ENCODE measurements at regions not wholly inside any gene's neighbourhood (a gene's known extent, or its start where the extent isn't known, plus 50 kb on each side); places are given as distances from the start of the nearest gene placed in this dataset.

GRCh38 chr6:164069350-164069990 is 655.0 kb downstream of the QKI start:
- no peak overlapping the region for H2AFZ ChIP-seq (ENCODE audit: low read length)
- H3K27ac Mint-ChIP-seq, result no peak overlapping the region
- H3K27ac ChIP-seq (ENCODE audit: insufficient read length, low read depth, low read length), result no peak overlapping the region

More at GRCh38 chr6:164069350-164069990, 655.0 kb downstream of the QKI start:
- H3K4ac ChIP-seq (ENCODE audit: low read depth, low read length), result no peak overlapping the region
- H3K9me3 Mint-ChIP-seq, result no peaks in the 10 kb centered on the region
- no peaks in the 10 kb centered on the region for H3K27me3 Mint-ChIP-seq (ENCODE audit: low read depth)
- no peak overlapping the region for H3K18ac ChIP-seq (ENCODE audit: insufficient read length, low read depth, low read length)
- H3K27me3 ChIP-seq (ENCODE audit: insufficient read depth, low read length), result no peaks in the 10 kb centered on the region
- H3K79me2 ChIP-seq (ENCODE audit: insufficient read depth, low read length), result no peaks in the 10 kb centered on the region
- no peak overlapping the region for H2BK20ac ChIP-seq (ENCODE audit: low read depth, low read length, poor library complexity, severe bottlenecking)
- H3T11ph ChIP-seq (ENCODE audit: low read length), result no peak overlapping the region
- no peak overlapping the region for H3K4me3 Mint-ChIP-seq
- WGBS (ENCODE audit: extremely low coverage, insufficient read length, low lambda C conversion rate), result no CpG with 5 or more reads among the region's 11 CpGs
- no peaks in the 10 kb centered on the region for H3K36me3 Mint-ChIP-seq (ENCODE audit: insufficient read depth in 1 of 3, low read depth in 3 of 3)
- TF ChIP-seq CTCF (conservative IDR thresholded peaks at IDR 0.05), result no peak
- no peak overlapping the region for H3K56ac ChIP-seq (ENCODE audit: insufficient read length, low read depth, low read length)
- H2BK15ac ChIP-seq (ENCODE audit: low read depth, low read length), result no peak overlapping the region
- no peak overlapping the region for H2AK5ac ChIP-seq (ENCODE audit: insufficient read length, low read length)
- H2BK12ac ChIP-seq (ENCODE audit: insufficient read length, low read depth, low read length), result no peak overlapping the region
- no peak overlapping the region for H4K8ac ChIP-seq (replicated peaks; ENCODE audit: insufficient read length, low read depth, low read length)
- H3K4me2 ChIP-seq (ENCODE audit: insufficient read depth, insufficient read length, low read length), result no peak overlapping the region
- H4K5ac ChIP-seq (ENCODE audit: insufficient read length, low read depth, low read length), result no peak overlapping the region
- no peaks in the 10 kb centered on the region for H3K79me1 ChIP-seq (ENCODE audit: insufficient read depth, low read depth, low read length, poor library complexity, severe bottlenecking)
- H3K9me3 ChIP-seq (ENCODE audit: control insufficient read depth, low read depth, low read length), result no peaks in the 10 kb centered on the region
- H3K23ac ChIP-seq (ENCODE audit: insufficient read length, low read depth, low read length), result no peak overlapping the region
- H3K14ac ChIP-seq (ENCODE audit: insufficient read depth, low read length), result no peak overlapping the region
- no peak overlapping the region for H2BK5ac ChIP-seq (ENCODE audit: insufficient read length, low read length)
- no peaks in the 10 kb centered on the region for H4K20me1 ChIP-seq (ENCODE audit: control insufficient read depth, insufficient read depth, insufficient read length)
- no peaks in the 10 kb centered on the region for H3K4me1 Mint-ChIP-seq
- H4K91ac ChIP-seq (ENCODE audit: insufficient read length, low read depth, low read length), result no peak overlapping the region
- no peaks in the 10 kb centered on the region for H3K23me2 ChIP-seq (ENCODE audit: insufficient read length, low read depth, low read length, poor library complexity, severe bottlenecking)
- DNase-seq, result no peak
- H3K9ac ChIP-seq (ENCODE audit: extremely low read depth, insufficient read length, low read length), result no peak overlapping the region
- no peak overlapping the region for H2BK120ac ChIP-seq (ENCODE audit: low read depth, low read length, poor library complexity, severe bottlenecking)
- H3K4me1 ChIP-seq (ENCODE audit: insufficient read depth, low read length), result no peaks in the 10 kb centered on the region

Measured in H9 (cell line).